ENCODE measurements at regions not wholly inside any gene's neighbourhood (a gene's known extent, or its start where the extent isn't known, plus 50 kb on each side); places are given as distances from the start of the nearest gene placed in this dataset.

GRCh38 chr6:187210-187861, 105.0 kb upstream of the DUSP22 start:
- TF ChIP-seq CTCF (conservative IDR thresholded peaks at IDR 0.05), result no peak
- TF ChIP-seq ZFX (IDR thresholded peaks at IDR 0.05), result no peak

Measured in C4-2B (cell line).